HepG2 (cell line): ENCODE measurements at regions not wholly inside any gene's neighbourhood (a gene's known extent, or its start where the extent isn't known, plus 50 kb on each side); places are given as distances from the start of the nearest gene placed in this dataset.

ENCODE experiments used
- GPBP1L1 ChIP-seq: sonication (generic); formaldehyde crosslinking; IDR thresholded peaks from 2 replicates; pipeline ENCODE4 v1.5.0; 2020; ENCODE audit warnings: mild to moderate bottlenecking, missing genetic modification reagents
- MAZ ChIP-seq, 2 experiments: sonication (generic) in 1 of 2; formaldehyde crosslinking in 1 of 2; IDR thresholded peaks; 2 replicates each; pipeline versions ENCODE4 v1.5.0 to v1.6.1; 2012 to 2020; ENCODE audit warnings: low read depth in 2 of 2, mild to moderate bottlenecking in 2 of 2, borderline replicate concordance in 1 of 2, improper control_type of control experiment in 1 of 2, low read length in 1 of 2, missing genetic modification reagents in 1 of 2, moderate library complexity in 1 of 2
- XBP1 ChIP-seq: sonication (generic); formaldehyde crosslinking; IDR thresholded peaks from 2 replicates; pipeline ENCODE4 v1.5.0; 2020; ENCODE audit warnings: missing genetic modification reagents
- ZNF512 ChIP-seq: sonication (generic); formaldehyde crosslinking; IDR thresholded peaks from 2 replicates; pipeline ENCODE4 v1.4.0; 2020; ENCODE audit warnings: mild to moderate bottlenecking, missing genetic modification reagents

- TF ChIP-seq XBP1 (CRISPR knock-in tag) (no peak), ZNF512 (CRISPR knock-in tag) (no peak), GPBP1L1 (CRISPR knock-in tag) (no peak), MAZ (IDR thresholded peaks at IDR 0.05; ENCODE audit: borderline replicate concordance, low read depth, low read length) (no peak), MAZ (CRISPR knock-in tag; IDR thresholded peaks at IDR 0.05; ENCODE audit: low read depth) (no peak)
These were observed 91.0 kb upstream of the CACUL1 start for GRCh38 chr10:118845776-118846175.
